HepG2 (cell line): ENCODE measurements at regions not wholly inside any gene's neighbourhood (a gene's known extent, or its start where the extent isn't known, plus 50 kb on each side); places are given as distances from the start of the nearest gene placed in this dataset.

Source experiments
- ATAC-seq: fragments of 200-7000 bp; cut with Tn5 transposase; 3 replicates; pipeline ENCODE4 v1.9.1; 2020; ENCODE audit warnings: mild to moderate bottlenecking, moderate library complexity
- BruUV-seq: library from RNA; stranded (reverse); fragments of 400-500 nt; replicated peaks from 2 replicates; lab custom pipeline; 2021; lab: Mats Ljungman, UMichigan
- CTCF ChIA-PET: fragments of 300-600 bp; formaldehyde crosslinking; extraction: SDS; loops from one replicate; lab custom pipeline; 2021; ENCODE audit warnings: low total read pairs, inconsistent platforms, low intra/inter-chr PET ratio; lab: Yijun Ruan, JAX
- POLR2A ChIA-PET: fragments of 350-600 bp; sonication (Branson Sonifier 250); formaldehyde crosslinking; loops from one replicate; lab custom pipeline; 2020; ENCODE audit warnings: antibody characterized with exemption, inconsistent platforms; lab: Yijun Ruan, JAX
- DNase-seq: peaks from one replicate; pipeline ENCODE4 v3.0.0-alpha.2; 2015; ENCODE audit warnings: low spot score
- FAIRE-seq: peaks from 3 replicates; lab custom pipeline; 2011; peaks lifted over from hg19 to GRCh38; lab: Jason Lieb, UNC
- H2AFZ ChIP-seq: one replicate; pipeline ENCODE4 v1.6.1; 2011; ENCODE audit warnings: low read length, inconsistent platforms
- H3K27ac ChIP-seq: fragments of 300-600 bp; 3 replicates; pipeline ENCODE4 v1.8.0; 2011; ENCODE audit warnings: mixed run types, mild to moderate bottlenecking, mixed read lengths, low read length, inconsistent platforms; ENCODE audit not compliant: insufficient read depth; ENCODE audit errors: extremely low read length
- H3K27me3 ChIP-seq, 2 experiments: fragments of 200-600 bp in 1 of 2; 2 replicates in 1 of 2; 3 replicates in 1 of 2; pipeline versions ENCODE4 v1.6.0 to v1.8.0; 2011; ENCODE audit warnings: low read length in 2 of 2, mild to moderate bottlenecking in 2 of 2, moderate library complexity in 2 of 2, inconsistent platforms in 1 of 2; ENCODE audit not compliant: insufficient read depth in 2 of 2, control insufficient read depth in 1 of 2
- H3K36me3 ChIP-seq, 2 experiments: fragments of 200-600 bp in 1 of 2; replicated peaks in 1 of 2; 2 replicates in 1 of 2; 3 replicates in 1 of 2; pipeline versions ENCODE4 v1.5.1 to v1.8.0; 2011; ENCODE audit warnings: low read length in 2 of 2, inconsistent platforms in 1 of 2; ENCODE audit not compliant: insufficient read depth in 2 of 2, control insufficient read depth in 1 of 2
- H3K4me1 ChIP-seq: 2 replicates; pipeline ENCODE4 v1.5.1; 2012; ENCODE audit warnings: low read length, inconsistent platforms; ENCODE audit not compliant: insufficient read depth
- H3K4me2 ChIP-seq: 2 replicates; pipeline ENCODE4 v1.6.0; 2011; ENCODE audit warnings: low read depth, low read length, inconsistent platforms
- H3K4me3 ChIP-seq, 3 experiments: fragments of 200-600 bp in 1 of 3; sonication (generic), shearing (Covaris generic) in 1 of 3; replicated peaks in 1 of 3; 2 replicates each; pipeline ENCODE4 v1.5.1; 2011 to 2016; ENCODE audit warnings: low read length in 3 of 3, inconsistent platforms in 2 of 3, low read depth in 2 of 3, mild to moderate bottlenecking in 2 of 3, control low read depth in 1 of 3, mixed read lengths in 1 of 3; ENCODE audit not compliant: insufficient read depth in 1 of 3
- H3K79me2 ChIP-seq: one replicate; pipeline ENCODE4 v1.6.1; 2011; ENCODE audit warnings: low read length, inconsistent platforms; ENCODE audit not compliant: insufficient read depth
- H3K9ac ChIP-seq: 2 replicates; pipeline ENCODE4 v1.6.0; 2011; ENCODE audit warnings: mild to moderate bottlenecking, low read depth, low read length, inconsistent platforms; ENCODE audit not compliant: insufficient read depth
- H3K9me3 ChIP-seq: 2 replicates; pipeline ENCODE4 v1.5.1; 2012; ENCODE audit warnings: mild to moderate bottlenecking, low read length
- H4K20me1 ChIP-seq: 2 replicates; pipeline ENCODE4 v1.6.0; 2011; ENCODE audit warnings: inconsistent platforms, mild to moderate bottlenecking, low read length, moderate library complexity; ENCODE audit not compliant: insufficient read depth
- CREM ChIP-seq, 2 experiments: sonication (generic) in 1 of 2; formaldehyde crosslinking in 1 of 2; IDR thresholded peaks; 2 replicates each; pipeline versions ENCODE4 v1.4.0 to v1.6.1; 2016 to 2020; ENCODE audit warnings: antibody characterized with exemption in 1 of 2, mild to moderate bottlenecking in 1 of 2, missing genetic modification reagents in 1 of 2
- IRF2 ChIP-seq: IDR thresholded peaks from 2 replicates; pipeline ENCODE4 v1.6.1; 2018; ENCODE audit warnings: missing genetic modification reagents, missing compliant biosample characterization
- NFE2L1 ChIP-seq: sonication (generic); formaldehyde crosslinking; IDR thresholded peaks from 2 replicates; pipeline ENCODE4 v1.4.0; 2020; ENCODE audit warnings: missing genetic modification reagents, mild to moderate bottlenecking, borderline replicate concordance
- ZBTB7A ChIP-seq: sonication (generic); formaldehyde crosslinking; IDR thresholded peaks from 2 replicates; pipeline ENCODE4 v1.8.0; 2022; ENCODE audit warnings: mild to moderate bottlenecking, missing genetic modification reagents
- ZNF253 ChIP-seq: sonication (generic); formaldehyde crosslinking; IDR thresholded peaks from 2 replicates; pipeline ENCODE4 v1.8.0; 2022; ENCODE audit warnings: mild to moderate bottlenecking, missing genetic modification reagents, borderline replicate concordance
- ZNF674 ChIP-seq: sonication (generic); formaldehyde crosslinking; IDR thresholded peaks from 2 replicates; pipeline ENCODE4 v1.5.0; 2020; ENCODE audit warnings: low read depth, mild to moderate bottlenecking, missing genetic modification reagents
- ZNF724P ChIP-seq: sonication (generic); formaldehyde crosslinking; IDR thresholded peaks from 2 replicates; pipeline ENCODE4 v1.8.0; 2022; ENCODE audit warnings: missing genetic modification reagents, borderline replicate concordance
- ZNF737 ChIP-seq: sonication (generic); formaldehyde crosslinking; IDR thresholded peaks from 2 replicates; pipeline ENCODE4 v1.5.0; 2020; ENCODE audit warnings: missing genetic modification reagents, mild to moderate bottlenecking, borderline replicate concordance
- WGBS: methylation state at CpG from one replicate; pipeline ENCODE4 v1.1.6; 2017; ENCODE audit warnings: low lambda C conversion rate; 5-methylcytosine and 5-hydroxymethylcytosine counted together
- in situ Hi-C: cut with HindIII; loops from 2 replicates; pipeline ENCODE4 v1.10.0; 2017; ENCODE audit warnings: low pct_unique_long_range_greater_than_20kb; ENCODE audit not compliant: extremely low pct_ligation_motif_present
- intact Hi-C: fragments of 100-400 bp; cut with micrococcal nuclease; formaldehyde crosslinking; loops from one replicate; pipeline ENCODE4 v1.10.0; 2022; ENCODE audit not compliant: unreplicated experiment
- TF ChIP-seq, protein P1 (sequence below): sonication (generic); formaldehyde crosslinking; IDR thresholded peaks from 2 replicates; pipeline ENCODE4 v1.8.0; 2022; ENCODE audit warnings: mild to moderate bottlenecking, missing genetic modification reagents, borderline replicate concordance
- TF ChIP-seq, protein P2 (sequence below): sonication (generic); formaldehyde crosslinking; IDR thresholded peaks from 2 replicates; pipeline ENCODE4 v1.4.0; 2020; ENCODE audit warnings: missing genetic modification reagents, borderline replicate concordance
- TF ChIP-seq, protein P3 (sequence below): sonication (generic); formaldehyde crosslinking; IDR thresholded peaks from 2 replicates; pipeline ENCODE4 v1.4.0; 2020; ENCODE audit warnings: mild to moderate bottlenecking, low read depth, missing genetic modification reagents
- TF ChIP-seq, protein P4 (sequence below): sonication (generic); formaldehyde crosslinking; IDR thresholded peaks from 2 replicates; pipeline ENCODE4 v1.4.0; 2020; ENCODE audit warnings: missing genetic modification reagents, borderline replicate concordance

DNA sequence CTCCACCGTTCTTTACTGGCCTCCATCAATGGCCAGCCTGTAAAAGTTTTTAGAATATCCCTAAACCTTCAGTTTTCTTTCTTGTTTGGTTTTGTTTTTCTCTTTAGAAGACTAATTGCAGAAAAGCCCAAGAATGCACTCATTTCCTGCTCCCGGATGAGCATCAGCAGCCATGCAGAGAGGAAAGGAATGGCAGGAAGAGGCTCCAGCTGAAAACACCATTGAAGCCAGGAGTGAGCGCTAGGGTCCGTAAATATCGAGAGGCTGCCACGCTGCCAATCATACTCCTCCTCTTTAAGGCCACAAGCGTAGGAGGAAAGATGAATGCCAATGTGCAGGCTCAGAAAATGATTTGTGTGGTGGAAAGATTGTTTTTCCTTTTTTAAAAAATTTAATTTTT is 57.4 kb upstream of the UBE2L5 start:
- FAIRE-seq (no peak), ATAC-seq (no peak), DNase-seq (no peak)
- no peaks in the 10 kb centered on the region for H4K20me1 ChIP-seq
- BruUV-seq, result no TSS peak
- in situ Hi-C loops (no loop called here), intact Hi-C loops (loop anchor here (1.0 kb wide), 1 partner anchor 93 kb away; no protein-coding TSS in a partner anchor)
- H2AFZ ChIP-seq, result no peak overlapping the region
- H3K4me2 ChIP-seq, result no peak overlapping the region
- 79% methylated on average over 7 of the region's 7 CpGs for WGBS
- H3K36me3 ChIP-seq, result no peaks in the 10 kb centered on the region
- H3K79me2 ChIP-seq, result no peaks in the 10 kb centered on the region
- no peaks in the 10 kb centered on the region for H3K9me3 ChIP-seq
- TF ChIP-seq ZNF253 (CRISPR knock-in tag) (no peak), NFE2L1 (CRISPR knock-in tag) (no peak), IRF2 (CRISPR knock-in tag) (no peak), ZNF737 (CRISPR knock-in tag) (no peak), ZBTB7A (CRISPR knock-in tag) (no peak), ZNF674 (CRISPR knock-in tag) (no peak), ZNF724P (no peak), CREM (IDR thresholded peaks at IDR 0.05) (no peak), CREM (CRISPR knock-in tag; IDR thresholded peaks at IDR 0.05) (no peak)
- TF ChIP-seq, protein P1, sequence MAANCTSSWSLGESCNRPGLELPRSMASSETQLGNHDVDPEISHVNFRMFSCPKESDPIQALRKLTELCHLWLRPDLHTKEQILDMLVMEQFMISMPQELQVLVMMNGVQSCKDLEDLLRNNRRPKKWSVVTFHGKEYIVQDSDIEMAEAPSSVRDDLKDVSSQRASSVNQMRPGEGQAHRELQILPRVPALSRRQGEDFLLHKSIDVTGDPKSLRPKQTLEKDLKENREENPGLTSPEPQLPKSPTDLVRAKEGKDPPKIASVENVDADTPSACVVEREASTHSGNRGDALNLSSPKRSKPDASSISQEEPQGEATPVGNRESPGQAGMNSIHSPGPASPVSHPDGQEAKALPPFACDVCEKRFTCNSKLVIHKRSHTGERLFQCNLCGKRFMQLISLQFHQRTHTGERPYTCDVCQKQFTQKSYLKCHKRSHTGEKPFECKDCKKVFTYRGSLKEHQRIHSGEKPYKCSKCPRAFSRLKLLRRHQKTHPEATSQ (CRISPR knock-in tag), result no peak
- TF ChIP-seq, protein P2, sequence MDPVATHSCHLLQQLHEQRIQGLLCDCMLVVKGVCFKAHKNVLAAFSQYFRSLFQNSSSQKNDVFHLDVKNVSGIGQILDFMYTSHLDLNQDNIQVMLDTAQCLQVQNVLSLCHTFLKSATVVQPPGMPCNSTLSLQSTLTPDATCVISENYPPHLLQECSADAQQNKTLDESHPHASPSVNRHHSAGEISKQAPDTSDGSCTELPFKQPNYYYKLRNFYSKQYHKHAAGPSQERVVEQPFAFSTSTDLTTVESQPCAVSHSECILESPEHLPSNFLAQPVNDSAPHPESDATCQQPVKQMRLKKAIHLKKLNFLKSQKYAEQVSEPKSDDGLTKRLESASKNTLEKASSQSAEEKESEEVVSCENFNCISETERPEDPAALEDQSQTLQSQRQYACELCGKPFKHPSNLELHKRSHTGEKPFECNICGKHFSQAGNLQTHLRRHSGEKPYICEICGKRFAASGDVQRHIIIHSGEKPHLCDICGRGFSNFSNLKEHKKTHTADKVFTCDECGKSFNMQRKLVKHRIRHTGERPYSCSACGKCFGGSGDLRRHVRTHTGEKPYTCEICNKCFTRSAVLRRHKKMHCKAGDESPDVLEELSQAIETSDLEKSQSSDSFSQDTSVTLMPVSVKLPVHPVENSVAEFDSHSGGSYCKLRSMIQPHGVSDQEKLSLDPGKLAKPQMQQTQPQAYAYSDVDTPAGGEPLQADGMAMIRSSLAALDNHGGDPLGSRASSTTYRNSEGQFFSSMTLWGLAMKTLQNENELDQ (CRISPR knock-in tag), result no peak
- TF ChIP-seq, protein P3, sequence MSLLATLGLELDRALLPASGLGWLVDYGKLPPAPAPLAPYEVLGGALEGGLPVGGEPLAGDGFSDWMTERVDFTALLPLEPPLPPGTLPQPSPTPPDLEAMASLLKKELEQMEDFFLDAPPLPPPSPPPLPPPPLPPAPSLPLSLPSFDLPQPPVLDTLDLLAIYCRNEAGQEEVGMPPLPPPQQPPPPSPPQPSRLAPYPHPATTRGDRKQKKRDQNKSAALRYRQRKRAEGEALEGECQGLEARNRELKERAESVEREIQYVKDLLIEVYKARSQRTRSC (CRISPR knock-in tag), result no peak
- TF ChIP-seq, protein P4, sequence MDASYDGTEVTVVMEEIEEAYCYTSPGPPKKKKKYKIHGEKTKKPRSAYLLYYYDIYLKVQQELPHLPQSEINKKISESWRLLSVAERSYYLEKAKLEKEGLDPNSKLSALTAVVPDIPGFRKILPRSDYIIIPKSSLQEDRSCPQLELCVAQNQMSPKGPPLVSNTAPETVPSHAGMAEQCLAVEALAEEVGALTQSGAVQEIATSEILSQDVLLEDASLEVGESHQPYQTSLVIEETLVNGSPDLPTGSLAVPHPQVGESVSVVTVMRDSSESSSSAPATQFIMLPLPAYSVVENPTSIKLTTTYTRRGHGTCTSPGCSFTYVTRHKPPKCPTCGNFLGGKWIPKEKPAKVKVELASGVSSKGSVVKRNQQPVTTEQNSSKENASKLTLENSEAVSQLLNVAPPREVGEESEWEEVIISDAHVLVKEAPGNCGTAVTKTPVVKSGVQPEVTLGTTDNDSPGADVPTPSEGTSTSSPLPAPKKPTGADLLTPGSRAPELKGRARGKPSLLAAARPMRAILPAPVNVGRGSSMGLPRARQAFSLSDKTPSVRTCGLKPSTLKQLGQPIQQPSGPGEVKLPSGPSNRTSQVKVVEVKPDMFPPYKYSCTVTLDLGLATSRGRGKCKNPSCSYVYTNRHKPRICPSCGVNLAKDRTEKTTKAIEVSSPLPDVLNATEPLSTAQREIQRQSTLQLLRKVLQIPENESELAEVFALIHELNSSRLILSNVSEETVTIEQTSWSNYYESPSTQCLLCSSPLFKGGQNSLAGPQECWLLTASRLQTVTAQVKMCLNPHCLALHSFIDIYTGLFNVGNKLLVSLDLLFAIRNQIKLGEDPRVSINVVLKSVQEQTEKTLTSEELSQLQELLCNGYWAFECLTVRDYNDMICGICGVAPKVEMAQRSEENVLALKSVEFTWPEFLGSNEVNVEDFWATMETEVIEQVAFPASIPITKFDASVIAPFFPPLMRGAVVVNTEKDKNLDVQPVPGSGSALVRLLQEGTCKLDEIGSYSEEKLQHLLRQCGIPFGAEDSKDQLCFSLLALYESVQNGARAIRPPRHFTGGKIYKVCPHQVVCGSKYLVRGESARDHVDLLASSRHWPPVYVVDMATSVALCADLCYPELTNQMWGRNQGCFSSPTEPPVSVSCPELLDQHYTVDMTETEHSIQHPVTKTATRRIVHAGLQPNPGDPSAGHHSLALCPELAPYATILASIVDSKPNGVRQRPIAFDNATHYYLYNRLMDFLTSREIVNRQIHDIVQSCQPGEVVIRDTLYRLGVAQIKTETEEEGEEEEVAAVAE (CRISPR knock-in tag), result no peak
- H3K9ac ChIP-seq, result no peak overlapping the region
- POLR2A ChIA-PET, result no interaction called here
- H3K27ac ChIP-seq, result no peak overlapping the region
- H3K4me3 ChIP-seq, result no peak overlapping the region
- H3K4me1 ChIP-seq, result peaks cover 23% of the 10 kb centered on the region
- CTCF ChIA-PET, result no interaction called here
- H3K27me3 ChIP-seq, result no peaks in the 10 kb centered on the region
